ENCODE measurements at regions not wholly inside any gene's neighbourhood (a gene's known extent, or its start where the extent isn't known, plus 50 kb on each side); places are given as distances from the start of the nearest gene placed in this dataset.
"Not testable (repeated sequence)": the region's sequence is repeated elsewhere in the genome, so short reads cannot be mapped to it uniquely, and the experiment has no call there.

DNA sequence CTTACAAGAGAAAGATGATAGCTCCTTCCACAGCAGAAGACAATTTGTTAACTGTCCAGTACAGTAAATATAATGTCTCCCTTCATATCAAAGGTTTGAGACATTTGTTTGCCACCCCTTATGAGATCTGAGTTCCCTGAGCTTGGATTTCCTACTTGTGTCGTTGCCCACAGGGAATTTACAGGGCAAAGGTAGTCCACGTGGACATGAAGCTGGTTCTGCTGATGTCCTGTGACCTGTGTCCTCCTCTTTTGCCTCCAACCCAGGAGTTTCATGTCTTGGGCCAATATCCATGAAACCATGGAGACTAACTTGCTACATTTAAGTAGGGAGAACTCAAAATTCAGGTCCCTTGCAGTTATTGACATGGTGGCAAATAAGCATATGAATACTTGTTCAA is 172.2 kb upstream of the KCTD7 start:
- no CpG with 5 or more reads among the region's 2 CpGs for WGBS (ENCODE audit: extremely low coverage, insufficient coverage, insufficient read length)
- H3K14ac ChIP-seq (ENCODE audit: low read length); H3K23ac ChIP-seq (ENCODE audit: low read length); H2BK5ac ChIP-seq (ENCODE audit: low read depth, low read length, poor library complexity); H3K36me3 ChIP-seq (ENCODE audit: control insufficient read depth in 1 of 2, insufficient read depth in 2 of 2, low read length in 2 of 2); H3K4me3 ChIP-seq (ENCODE audit: low read depth, low read length); H3K79me2 ChIP-seq (ENCODE audit: control insufficient read depth, insufficient read depth, low read length, poor library complexity); H3K4me1 ChIP-seq (ENCODE audit: control insufficient read depth in 1 of 2, insufficient read depth in 2 of 2, low read length in 2 of 2); H4K8ac ChIP-seq (ENCODE audit: low read depth, low read length); DNase-seq; H2BK120ac ChIP-seq (ENCODE audit: insufficient read depth, low read length, poor library complexity); H3K18ac ChIP-seq (ENCODE audit: low read length); H3K4me2 ChIP-seq (ENCODE audit: low read length); H3K9me3 ChIP-seq (ENCODE audit: insufficient read depth, low read depth, low read length); H3K27me3 ChIP-seq (ENCODE audit: insufficient read depth, low read length); H4K12ac ChIP-seq (ENCODE audit: low read depth, low read length); H4K91ac ChIP-seq (ENCODE audit: low read depth, low read length); H3K27ac ChIP-seq (ENCODE audit: low read depth, low read length); H3K4ac ChIP-seq (ENCODE audit: low read depth, low read length); H2BK12ac ChIP-seq (ENCODE audit: low read length); H3K79me1 ChIP-seq (ENCODE audit: low read length); H2AK5ac ChIP-seq (ENCODE audit: low read length); H3K9ac ChIP-seq (ENCODE audit: low read length); H2AFZ ChIP-seq (ENCODE audit: insufficient read depth, low read length, poor library complexity): not testable (repeated sequence)

DNA sequence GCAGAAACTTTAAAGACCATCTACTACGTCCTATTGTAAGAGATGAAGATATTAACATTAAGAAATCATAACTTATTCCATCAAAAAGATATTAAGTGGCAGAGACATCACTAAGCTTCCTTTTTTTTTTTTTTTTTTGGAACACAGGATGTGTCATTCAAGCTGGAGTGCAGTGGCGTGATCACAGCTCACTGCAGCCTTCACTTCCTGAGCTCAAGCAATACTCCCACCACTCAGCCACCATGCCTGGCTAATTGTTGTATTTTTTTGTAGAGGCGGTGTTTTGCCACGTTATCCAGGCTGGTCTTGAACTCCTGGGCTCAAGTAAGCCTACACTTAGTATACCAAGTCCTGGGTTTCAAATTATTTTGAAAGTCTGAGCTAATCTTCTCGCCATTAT is 169.7 kb upstream of the KCTD7 start:
- not testable (repeated sequence) for H3K79me2 ChIP-seq (ENCODE audit: control insufficient read depth, insufficient read depth, low read length, poor library complexity); H2BK5ac ChIP-seq (ENCODE audit: low read depth, low read length, poor library complexity); H4K12ac ChIP-seq (ENCODE audit: low read depth, low read length); H3K27me3 ChIP-seq (ENCODE audit: insufficient read depth, low read length); H3K9me3 ChIP-seq (ENCODE audit: insufficient read depth, low read depth, low read length); H3K14ac ChIP-seq (ENCODE audit: low read length); DNase-seq; H2AFZ ChIP-seq (ENCODE audit: insufficient read depth, low read length, poor library complexity); H4K91ac ChIP-seq (ENCODE audit: low read depth, low read length); H3K4ac ChIP-seq (ENCODE audit: low read depth, low read length); H2BK12ac ChIP-seq (ENCODE audit: low read length); H3K9ac ChIP-seq (ENCODE audit: low read length); H3K4me2 ChIP-seq (ENCODE audit: low read length); H2BK120ac ChIP-seq (ENCODE audit: insufficient read depth, low read length, poor library complexity); H2AK5ac ChIP-seq (ENCODE audit: low read length); H3K36me3 ChIP-seq (ENCODE audit: control insufficient read depth in 1 of 2, insufficient read depth in 2 of 2, low read length in 2 of 2); H3K4me3 ChIP-seq (ENCODE audit: low read depth, low read length); H3K27ac ChIP-seq (ENCODE audit: low read depth, low read length); H3K4me1 ChIP-seq (ENCODE audit: control insufficient read depth in 1 of 2, insufficient read depth in 2 of 2, low read length in 2 of 2); H3K23ac ChIP-seq (ENCODE audit: low read length); H4K8ac ChIP-seq (ENCODE audit: low read depth, low read length); H3K18ac ChIP-seq (ENCODE audit: low read length); H3K79me1 ChIP-seq (ENCODE audit: low read length)
- WGBS (ENCODE audit: extremely low coverage, insufficient coverage, insufficient read length) = no CpG with 5 or more reads among the region's 5 CpGs

DNA sequence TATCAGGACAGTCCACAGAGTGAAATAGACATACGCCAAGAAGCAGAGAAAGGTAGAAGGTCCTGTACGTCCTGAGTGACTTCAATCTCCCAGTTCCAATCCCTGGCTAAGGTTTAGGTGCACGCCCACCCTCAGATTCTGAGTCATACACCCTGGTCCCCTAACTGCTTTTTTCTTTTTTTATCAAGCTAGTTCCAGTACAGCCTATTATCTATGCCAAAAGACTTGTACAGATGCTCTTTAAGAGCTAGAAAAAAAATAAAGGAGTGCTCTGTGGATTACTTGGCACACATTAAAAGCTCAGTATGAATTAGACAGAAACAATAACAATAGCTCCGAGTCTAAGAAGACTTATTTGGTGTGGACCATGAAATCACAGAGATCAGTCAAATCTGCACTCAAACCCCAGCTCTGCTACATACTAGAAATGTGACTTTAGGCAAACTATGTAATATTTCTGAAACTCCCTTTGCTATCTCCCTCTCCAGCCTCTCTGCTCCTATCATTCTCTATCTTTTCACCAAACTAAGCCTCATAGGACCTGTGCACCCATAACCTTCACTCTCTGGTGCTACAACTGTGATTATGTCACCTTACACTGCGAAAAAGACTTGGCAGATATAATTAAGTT is 168.8 kb upstream of the KCTD7 start:
- not testable (repeated sequence) for H4K12ac ChIP-seq (ENCODE audit: low read depth, low read length); H3K9me3 ChIP-seq (ENCODE audit: insufficient read depth, low read depth, low read length); H4K8ac ChIP-seq (ENCODE audit: low read depth, low read length); H3K4me1 ChIP-seq (ENCODE audit: control insufficient read depth in 1 of 2, insufficient read depth in 2 of 2, low read length in 2 of 2); H2BK12ac ChIP-seq (ENCODE audit: low read length); H3K27me3 ChIP-seq (ENCODE audit: insufficient read depth, low read length); H3K18ac ChIP-seq (ENCODE audit: low read length); H2AK5ac ChIP-seq (ENCODE audit: low read length); H2AFZ ChIP-seq (ENCODE audit: insufficient read depth, low read length, poor library complexity); H3K4ac ChIP-seq (ENCODE audit: low read depth, low read length); H3K4me3 ChIP-seq (ENCODE audit: low read depth, low read length); H2BK120ac ChIP-seq (ENCODE audit: insufficient read depth, low read length, poor library complexity); DNase-seq; H3K9ac ChIP-seq (ENCODE audit: low read length); H3K79me1 ChIP-seq (ENCODE audit: low read length); H3K36me3 ChIP-seq (ENCODE audit: control insufficient read depth in 1 of 2, insufficient read depth in 2 of 2, low read length in 2 of 2); H4K91ac ChIP-seq (ENCODE audit: low read depth, low read length); H3K14ac ChIP-seq (ENCODE audit: low read length); H3K4me2 ChIP-seq (ENCODE audit: low read length); H3K23ac ChIP-seq (ENCODE audit: low read length); H2BK5ac ChIP-seq (ENCODE audit: low read depth, low read length, poor library complexity); H3K79me2 ChIP-seq (ENCODE audit: control insufficient read depth, insufficient read depth, low read length, poor library complexity); H3K27ac ChIP-seq (ENCODE audit: low read depth, low read length)
- no CpG with 5 or more reads among the region's 5 CpGs for WGBS (ENCODE audit: extremely low coverage, insufficient coverage, insufficient read length)

DNA sequence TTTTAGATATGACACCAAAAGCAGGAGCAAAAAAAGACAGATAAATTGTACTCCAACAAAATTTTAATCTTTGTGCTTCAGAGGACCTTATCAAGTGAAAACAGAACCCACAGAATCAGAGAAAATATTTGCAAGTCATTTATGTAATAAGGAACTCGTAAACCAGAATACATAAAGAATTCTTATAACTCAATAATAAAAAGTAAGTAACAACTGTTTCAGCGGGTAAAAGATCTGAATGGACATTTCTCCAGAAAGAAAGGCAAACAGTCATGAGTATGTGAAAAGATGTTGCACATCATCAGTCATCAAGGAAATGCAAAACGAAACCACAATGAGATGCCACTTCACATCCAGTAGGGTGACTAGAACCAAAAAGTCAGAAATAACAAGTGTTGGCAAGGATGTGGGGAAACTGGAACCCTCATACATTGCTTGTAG is 167.7 kb upstream of the KCTD7 start:
- WGBS (ENCODE audit: extremely low coverage, insufficient coverage, insufficient read length) = no CpG with 5 or more reads among the region's 3 CpGs
- H3K18ac ChIP-seq (ENCODE audit: low read length) = no peak overlapping the region

More for the DNA sequence above, 167.7 kb upstream of the KCTD7 start:
- Histone ChIP-seq H3K4me2 (ENCODE audit: low read length) (no peak overlapping the region), H4K8ac (ENCODE audit: low read depth, low read length) (no peak overlapping the region), H3K9me3 (ENCODE audit: insufficient read depth, low read depth, low read length) (no peaks in the 10 kb centered on the region), H3K4ac (ENCODE audit: low read depth, low read length) (no peak overlapping the region), H2AFZ (ENCODE audit: insufficient read depth, low read length, poor library complexity) (no peak overlapping the region), H2BK5ac (ENCODE audit: low read depth, low read length, poor library complexity) (no peak overlapping the region), H3K14ac (ENCODE audit: low read length) (no peak overlapping the region), H2BK120ac (ENCODE audit: insufficient read depth, low read length, poor library complexity) (no peak overlapping the region), H3K23ac (ENCODE audit: low read length) (no peak overlapping the region), H3K36me3 (ENCODE audit: control insufficient read depth in 1 of 2, insufficient read depth in 2 of 2, low read length in 2 of 2) (no peaks in the 10 kb centered on the region), H3K9ac (ENCODE audit: low read length) (no peak overlapping the region), H4K91ac (ENCODE audit: low read depth, low read length) (no peak overlapping the region), H4K12ac (ENCODE audit: low read depth, low read length) (no peak overlapping the region), H3K4me1 (ENCODE audit: control insufficient read depth in 1 of 2, insufficient read depth in 2 of 2, low read length in 2 of 2) (no peaks in the 10 kb centered on the region), H3K4me3 (ENCODE audit: low read depth, low read length) (no peak overlapping the region), H3K27me3 (ENCODE audit: insufficient read depth, low read length) (no peaks in the 10 kb centered on the region), H3K27ac (ENCODE audit: low read depth, low read length) (no peak overlapping the region), H3K79me2 (ENCODE audit: control insufficient read depth, insufficient read depth, low read length, poor library complexity) (no peaks in the 10 kb centered on the region), H2AK5ac (ENCODE audit: low read length) (no peak overlapping the region), H3K79me1 (ENCODE audit: low read length) (no peaks in the 10 kb centered on the region), H2BK12ac (ENCODE audit: low read length) (no peak overlapping the region)
- no peak for DNase-seq
